HepG2 (cell line): ENCODE measurements at regions not wholly inside any gene's neighbourhood (a gene's known extent, or its start where the extent isn't known, plus 50 kb on each side); places are given as distances from the start of the nearest gene placed in this dataset.

Experiments used
- ATAC-seq: fragments of 200-7000 bp; cut with Tn5 transposase; 3 replicates; pipeline ENCODE4 v1.9.1; 2020; ENCODE audit warnings: mild to moderate bottlenecking, moderate library complexity
- BruUV-seq: library from RNA; stranded (reverse); fragments of 400-500 nt; replicated peaks from 2 replicates; lab custom pipeline; 2021; lab: Mats Ljungman, UMichigan
- CTCF ChIA-PET: fragments of 300-600 bp; formaldehyde crosslinking; extraction: SDS; loops from one replicate; lab custom pipeline; 2021; ENCODE audit warnings: low total read pairs, inconsistent platforms, low intra/inter-chr PET ratio; lab: Yijun Ruan, JAX
- POLR2A ChIA-PET: fragments of 350-600 bp; sonication (Branson Sonifier 250); formaldehyde crosslinking; loops from one replicate; lab custom pipeline; 2020; ENCODE audit warnings: antibody characterized with exemption, inconsistent platforms; lab: Yijun Ruan, JAX
- DNase-seq: peaks from one replicate; pipeline ENCODE4 v3.0.0-alpha.2; 2015; ENCODE audit warnings: low spot score
- FAIRE-seq: peaks from 3 replicates; lab custom pipeline; 2011; peaks lifted over from hg19 to GRCh38; lab: Jason Lieb, UNC
- H2AFZ ChIP-seq: one replicate; pipeline ENCODE4 v1.6.1; 2011; ENCODE audit warnings: low read length, inconsistent platforms
- H3K27ac ChIP-seq: fragments of 300-600 bp; 3 replicates; pipeline ENCODE4 v1.8.0; 2011; ENCODE audit warnings: mixed run types, mild to moderate bottlenecking, mixed read lengths, low read length, inconsistent platforms; ENCODE audit not compliant: insufficient read depth; ENCODE audit errors: extremely low read length
- H3K27me3 ChIP-seq, 2 experiments: fragments of 200-600 bp in 1 of 2; 2 replicates in 1 of 2; 3 replicates in 1 of 2; pipeline versions ENCODE4 v1.6.0 to v1.8.0; 2011; ENCODE audit warnings: low read length in 2 of 2, mild to moderate bottlenecking in 2 of 2, moderate library complexity in 2 of 2, inconsistent platforms in 1 of 2; ENCODE audit not compliant: insufficient read depth in 2 of 2, control insufficient read depth in 1 of 2
- H3K36me3 ChIP-seq, 2 experiments: fragments of 200-600 bp in 1 of 2; replicated peaks in 1 of 2; 2 replicates in 1 of 2; 3 replicates in 1 of 2; pipeline versions ENCODE4 v1.5.1 to v1.8.0; 2011; ENCODE audit warnings: low read length in 2 of 2, inconsistent platforms in 1 of 2; ENCODE audit not compliant: insufficient read depth in 2 of 2, control insufficient read depth in 1 of 2
- H3K4me1 ChIP-seq: 2 replicates; pipeline ENCODE4 v1.5.1; 2012; ENCODE audit warnings: low read length, inconsistent platforms; ENCODE audit not compliant: insufficient read depth
- H3K4me2 ChIP-seq: 2 replicates; pipeline ENCODE4 v1.6.0; 2011; ENCODE audit warnings: low read depth, low read length, inconsistent platforms
- H3K4me3 ChIP-seq, 3 experiments: fragments of 200-600 bp in 1 of 3; sonication (generic), shearing (Covaris generic) in 1 of 3; replicated peaks in 1 of 3; 2 replicates each; pipeline ENCODE4 v1.5.1; 2011 to 2016; ENCODE audit warnings: low read length in 3 of 3, inconsistent platforms in 2 of 3, low read depth in 2 of 3, mild to moderate bottlenecking in 2 of 3, control low read depth in 1 of 3, mixed read lengths in 1 of 3; ENCODE audit not compliant: insufficient read depth in 1 of 3
- H3K79me2 ChIP-seq: one replicate; pipeline ENCODE4 v1.6.1; 2011; ENCODE audit warnings: low read length, inconsistent platforms; ENCODE audit not compliant: insufficient read depth
- H3K9ac ChIP-seq: 2 replicates; pipeline ENCODE4 v1.6.0; 2011; ENCODE audit warnings: mild to moderate bottlenecking, low read depth, low read length, inconsistent platforms; ENCODE audit not compliant: insufficient read depth
- H3K9me3 ChIP-seq: 2 replicates; pipeline ENCODE4 v1.5.1; 2012; ENCODE audit warnings: mild to moderate bottlenecking, low read length
- H4K20me1 ChIP-seq: 2 replicates; pipeline ENCODE4 v1.6.0; 2011; ENCODE audit warnings: inconsistent platforms, mild to moderate bottlenecking, low read length, moderate library complexity; ENCODE audit not compliant: insufficient read depth
- ERF ChIP-seq: IDR thresholded peaks from 2 replicates; pipeline ENCODE4 v1.6.1; 2018; ENCODE audit warnings: missing biosample characterization, missing genetic modification reagents
- GATAD1 ChIP-seq: IDR thresholded peaks from 2 replicates; pipeline ENCODE4 v1.6.1; 2016; ENCODE audit warnings: missing genetic modification reagents, missing compliant biosample characterization
- KDM2A ChIP-seq: sonication (generic); formaldehyde crosslinking; IDR thresholded peaks from 2 replicates; pipeline ENCODE4 v1.4.0; 2020; ENCODE audit warnings: low read depth, missing genetic modification reagents, borderline replicate concordance
- NR2C2 ChIP-seq: sonication (generic); formaldehyde crosslinking; IDR thresholded peaks from 2 replicates; pipeline ENCODE4 v1.4.0; 2020; ENCODE audit warnings: missing genetic modification reagents, mild to moderate bottlenecking, moderate library complexity, borderline replicate concordance
- SAFB2 ChIP-seq: sonication (generic); formaldehyde crosslinking; IDR thresholded peaks from 2 replicates; pipeline ENCODE4 v1.5.1; 2020; ENCODE audit warnings: missing genetic modification reagents, low read depth, mild to moderate bottlenecking, borderline replicate concordance
- SCMH1 ChIP-seq: sonication (generic); formaldehyde crosslinking; IDR thresholded peaks from 2 replicates; pipeline ENCODE4 v1.9.0; 2021; ENCODE audit warnings: missing genetic modification reagents, mild to moderate bottlenecking, borderline replicate concordance
- SRSF4 ChIP-seq: fragments of 200-400 bp; formaldehyde crosslinking; IDR thresholded peaks from one replicate; pipeline ENCODE4 v1.6.1; 2018; ENCODE audit warnings: mild to moderate bottlenecking, low read depth, low read length, moderate library complexity; ENCODE audit not compliant: poor library complexity, severe bottlenecking
- STAG1 ChIP-seq: sonication (generic); formaldehyde crosslinking; IDR thresholded peaks from 2 replicates; pipeline ENCODE4 v1.4.0; 2020; ENCODE audit warnings: missing genetic modification reagents
- TARDBP ChIP-seq: sonication (generic); formaldehyde crosslinking; IDR thresholded peaks from 2 replicates; pipeline ENCODE4 v1.8.0; 2022; ENCODE audit warnings: mild to moderate bottlenecking, missing genetic modification reagents
- TFE3 ChIP-seq: IDR thresholded peaks from 2 replicates; pipeline ENCODE4 v1.6.1; 2016
- THAP11 ChIP-seq: IDR thresholded peaks from 2 replicates; pipeline ENCODE4 v1.6.1; 2016; ENCODE audit warnings: missing biosample characterization, missing genetic modification reagents
- THAP8 ChIP-seq: sonication (generic); formaldehyde crosslinking; IDR thresholded peaks from 2 replicates; pipeline ENCODE4 v1.5.1; 2020; ENCODE audit warnings: missing genetic modification reagents, mild to moderate bottlenecking, borderline replicate concordance
- ZBTB25 ChIP-seq: IDR thresholded peaks from 2 replicates; pipeline ENCODE4 v1.6.1; 2018; ENCODE audit warnings: missing genetic modification reagents
- ZFP82 ChIP-seq: sonication (generic); formaldehyde crosslinking; IDR thresholded peaks from 2 replicates; pipeline ENCODE4 v1.5.1; 2020; ENCODE audit warnings: mild to moderate bottlenecking, missing genetic modification reagents, borderline replicate concordance
- ZMAT5 ChIP-seq: sonication (generic); formaldehyde crosslinking; IDR thresholded peaks from 2 replicates; pipeline ENCODE4 v1.5.0; 2020; ENCODE audit warnings: mild to moderate bottlenecking, low read depth, missing genetic modification reagents, borderline replicate concordance
- ZNF776 ChIP-seq: sonication (generic); formaldehyde crosslinking; IDR thresholded peaks from 2 replicates; pipeline ENCODE4 v1.4.0; 2020; ENCODE audit warnings: mild to moderate bottlenecking, missing genetic modification reagents
- ZNF891 ChIP-seq: sonication (generic); formaldehyde crosslinking; IDR thresholded peaks from 2 replicates; pipeline ENCODE4 v1.5.0; 2020; ENCODE audit warnings: mild to moderate bottlenecking, missing genetic modification reagents
- in situ Hi-C: cut with HindIII; loops from 2 replicates; pipeline ENCODE4 v1.10.0; 2017; ENCODE audit warnings: low pct_unique_long_range_greater_than_20kb; ENCODE audit not compliant: extremely low pct_ligation_motif_present
- intact Hi-C: fragments of 100-400 bp; cut with micrococcal nuclease; formaldehyde crosslinking; loops from one replicate; pipeline ENCODE4 v1.10.0; 2022; ENCODE audit not compliant: unreplicated experiment
- TF ChIP-seq, protein P1 (sequence below): sonication (generic); formaldehyde crosslinking; IDR thresholded peaks from 2 replicates; pipeline ENCODE4 v1.4.0; 2020; ENCODE audit warnings: missing genetic modification reagents, borderline replicate concordance

GRCh38 chrX:110944311-110944750, 148.7 kb upstream of the CHRDL1 start (continued):
- TF ChIP-seq, protein P1, sequence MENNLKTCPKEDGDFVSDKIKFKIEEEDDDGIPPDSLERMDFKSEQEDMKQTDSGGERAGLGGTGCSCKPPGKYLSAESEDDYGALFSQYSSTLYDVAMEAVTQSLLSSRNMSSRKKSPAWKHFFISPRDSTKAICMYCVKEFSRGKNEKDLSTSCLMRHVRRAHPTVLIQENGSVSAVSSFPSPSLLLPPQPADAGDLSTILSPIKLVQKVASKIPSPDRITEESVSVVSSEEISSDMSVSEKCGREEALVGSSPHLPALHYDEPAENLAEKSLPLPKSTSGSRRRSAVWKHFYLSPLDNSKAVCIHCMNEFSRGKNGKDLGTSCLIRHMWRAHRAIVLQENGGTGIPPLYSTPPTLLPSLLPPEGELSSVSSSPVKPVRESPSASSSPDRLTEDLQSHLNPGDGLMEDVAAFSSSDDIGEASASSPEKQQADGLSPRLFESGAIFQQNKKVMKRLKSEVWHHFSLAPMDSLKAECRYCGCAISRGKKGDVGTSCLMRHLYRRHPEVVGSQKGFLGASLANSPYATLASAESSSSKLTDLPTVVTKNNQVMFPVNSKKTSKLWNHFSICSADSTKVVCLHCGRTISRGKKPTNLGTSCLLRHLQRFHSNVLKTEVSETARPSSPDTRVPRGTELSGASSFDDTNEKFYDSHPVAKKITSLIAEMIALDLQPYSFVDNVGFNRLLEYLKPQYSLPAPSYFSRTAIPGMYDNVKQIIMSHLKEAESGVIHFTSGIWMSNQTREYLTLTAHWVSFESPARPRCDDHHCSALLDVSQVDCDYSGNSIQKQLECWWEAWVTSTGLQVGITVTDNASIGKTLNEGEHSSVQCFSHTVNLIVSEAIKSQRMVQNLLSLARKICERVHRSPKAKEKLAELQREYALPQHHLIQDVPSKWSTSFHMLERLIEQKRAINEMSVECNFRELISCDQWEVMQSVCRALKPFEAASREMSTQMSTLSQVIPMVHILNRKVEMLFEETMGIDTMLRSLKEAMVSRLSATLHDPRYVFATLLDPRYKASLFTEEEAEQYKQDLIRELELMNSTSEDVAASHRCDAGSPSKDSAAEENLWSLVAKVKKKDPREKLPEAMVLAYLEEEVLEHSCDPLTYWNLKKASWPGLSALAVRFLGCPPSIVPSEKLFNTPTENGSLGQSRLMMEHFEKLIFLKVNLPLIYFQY (CRISPR knock-in tag), result no peak
- TF ChIP-seq SCMH1 (CRISPR knock-in tag) (no peak), NR2C2 (CRISPR knock-in tag) (no peak), KDM2A (no peak), ZNF891 (CRISPR knock-in tag) (no peak), TARDBP (CRISPR knock-in tag) (no peak)

GRCh38 chrX:110941906-110942305, 146.3 kb upstream of the CHRDL1 start:
- no peaks in the 10 kb centered on the region for H4K20me1 ChIP-seq
- no peak for DNase-seq
- no peaks in the 10 kb centered on the region for H3K27me3 ChIP-seq
- ChIA-PET CTCF (no interaction called here), POLR2A (no interaction called here)
- no peak for ATAC-seq
- no peak for FAIRE-seq
- H3K9ac ChIP-seq, result no peak overlapping the region
- no peaks in the 10 kb centered on the region for H3K36me3 ChIP-seq
- no peak overlapping the region for H3K27ac ChIP-seq
- in situ Hi-C loops, result no loop called here
- BruUV-seq, result no TSS peak
- no peaks in the 10 kb centered on the region for H3K9me3 ChIP-seq
- no peak overlapping the region for H3K4me3 ChIP-seq
- no peak overlapping the region for H3K4me2 ChIP-seq
- intact Hi-C loops, result no loop called here
- no peak overlapping the region for H2AFZ ChIP-seq
- H3K4me1 ChIP-seq, result no peaks in the 10 kb centered on the region
- no peaks in the 10 kb centered on the region for H3K79me2 ChIP-seq
- TF ChIP-seq GATAD1 (CRISPR knock-in tag) (no peak), ERF (CRISPR knock-in tag) (no peak), SRSF4 (no peak), ZMAT5 (CRISPR knock-in tag) (no peak), ZFP82 (CRISPR knock-in tag) (no peak), ZBTB25 (CRISPR knock-in tag) (no peak), THAP8 (CRISPR knock-in tag) (no peak), TFE3 (CRISPR knock-in tag) (no peak), STAG1 (no peak), THAP11 (no peak), SAFB2 (no peak), ZNF776 (CRISPR knock-in tag) (no peak)
